CD4-positive, alpha-beta T cell treated with Interleukin-17A for 1 hour (primary cell): ENCODE measurements at regions not wholly inside any gene's neighbourhood (a gene's known extent, or its start where the extent isn't known, plus 50 kb on each side); places are given as distances from the start of the nearest gene placed in this dataset.

Experiments
- DNase-seq: peaks from one replicate; pipeline ENCODE4 v3.0.0-alpha.2; 2020

GRCh38 chr13:22253107-22253506 lies 582.2 kb downstream of the FGF9 start:
- no peak for DNase-seq

GRCh38 chr13:22256111-22256639 lies 585.3 kb downstream of the FGF9 start:
- no peak for DNase-seq

- DNase-seq: no peak
These were observed 591.4 kb downstream of the FGF9 start for GRCh38 chr13:22262001-22262885.

- no peak for DNase-seq
These were observed 592.3 kb downstream of the FGF9 start for GRCh38 chr13:22263185-22263584.

GRCh38 chr13:22265563-22265962 lies 594.7 kb downstream of the FGF9 start:
- DNase-seq: no peak

GRCh38 chr13:22270881-22271280 lies 600.0 kb downstream of the FGF9 start:
- DNase-seq: no peak

GRCh38 chr13:22271903-22272302 lies 601.0 kb downstream of the FGF9 start:
- DNase-seq: no peak

GRCh38 chr13:22275393-22275792 lies 604.5 kb downstream of the FGF9 start:
- DNase-seq: no peak

- DNase-seq: no peak
These were observed 605.7 kb downstream of the FGF9 start for GRCh38 chr13:22276616-22277015.

- peak; percentile 77 for DNase-seq
These were observed 607.6 kb downstream of the FGF9 start for GRCh38 chr13:22278336-22278929.

GRCh38 chr13:22285867-22286266 lies 615.0 kb downstream of the FGF9 start:
- DNase-seq: no peak

GRCh38 chr13:22286338-22286737 lies 615.5 kb downstream of the FGF9 start:
- DNase-seq: no peak

GRCh38 chr13:22287343-22287920 lies 616.6 kb downstream of the FGF9 start:
- no peak for DNase-seq

GRCh38 chr13:22288496-22288895 lies 617.6 kb downstream of the FGF9 start:
- DNase-seq: no peak

- no peak for DNase-seq
These were observed 618.8 kb downstream of the FGF9 start for GRCh38 chr13:22289711-22290110.

- DNase-seq: peak; percentile 3
These were observed 627.7 kb downstream of the FGF9 start for GRCh38 chr13:22298530-22298929.

- DNase-seq: no peak
These were observed 641.0 kb downstream of the FGF9 start for GRCh38 chr13:22311734-22312404.

- no peak for DNase-seq
These were observed 641.5 kb downstream of the FGF9 start for GRCh38 chr13:22312405-22312803.

- no peak for DNase-seq
These were observed 645.7 kb downstream of the FGF9 start for GRCh38 chr13:22316494-22317025.

- DNase-seq: no peak
These were observed 650.1 kb downstream of the FGF9 start for GRCh38 chr13:22320991-22321390.

GRCh38 chr13:22325761-22326160 lies 654.9 kb downstream of the FGF9 start:
- no peak for DNase-seq

- DNase-seq: no peak
These were observed 661.5 kb downstream of the FGF9 start for GRCh38 chr13:22332416-22332815.

GRCh38 chr13:22336460-22336859 lies 665.6 kb downstream of the FGF9 start:
- DNase-seq: no peak
